ENCODE measurements at regions not wholly inside any gene's neighbourhood (a gene's known extent, or its start where the extent isn't known, plus 50 kb on each side); places are given as distances from the start of the nearest gene placed in this dataset.

GRCh38 chrX:17939724-17940123, 78.6 kb upstream of the RAI2 start:
- Mint-ChIP-seq H3K27ac (no peak overlapping the region), H3K4me1 (no peaks in the 10 kb centered on the region), H3K36me3 (ENCODE audit: low read depth) (no peaks in the 10 kb centered on the region), H3K9me3 (no peaks in the 10 kb centered on the region), H3K4me3 (no peak overlapping the region), H3K27me3 (no peaks in the 10 kb centered on the region)
- ChIA-PET POLR2A (no interaction called here), CTCF (no interaction called here)
- DNase-seq = no peak

GRCh38 chrX:17933856-17934255, 72.8 kb upstream of the RAI2 start:
- no peak overlapping the region for H3K27ac Mint-ChIP-seq
- no peaks in the 10 kb centered on the region for H3K36me3 Mint-ChIP-seq (ENCODE audit: low read depth)
- POLR2A ChIA-PET = no interaction called here
- no peaks in the 10 kb centered on the region for H3K27me3 Mint-ChIP-seq
- CTCF ChIA-PET = no interaction called here
- DNase-seq = no peak
- H3K4me1 Mint-ChIP-seq = no peaks in the 10 kb centered on the region
- H3K9me3 Mint-ChIP-seq = no peaks in the 10 kb centered on the region
- H3K4me3 Mint-ChIP-seq = no peak overlapping the region

GRCh38 chrX:17932781-17933180, 71.7 kb upstream of the RAI2 start:
- Mint-ChIP-seq H3K27me3 (no peaks in the 10 kb centered on the region), H3K9me3 (no peaks in the 10 kb centered on the region), H3K36me3 (ENCODE audit: low read depth) (no peaks in the 10 kb centered on the region), H3K4me3 (no peak overlapping the region), H3K27ac (no peak overlapping the region), H3K4me1 (no peaks in the 10 kb centered on the region)
- CTCF ChIA-PET = no interaction called here
- no peak for DNase-seq
- POLR2A ChIA-PET = no interaction called here

- ChIA-PET CTCF (no interaction called here), POLR2A (no interaction called here)
- DNase-seq = no peak
- Mint-ChIP-seq H3K27me3 (no peaks in the 10 kb centered on the region), H3K36me3 (ENCODE audit: low read depth) (no peaks in the 10 kb centered on the region), H3K9me3 (no peaks in the 10 kb centered on the region), H3K4me3 (no peak overlapping the region), H3K4me1 (no peaks in the 10 kb centered on the region), H3K27ac (no peak overlapping the region)
Measured at GRCh38 chrX:17931855-17932254, 70.8 kb upstream of the RAI2 start.

GRCh38 chrX:17930850-17931249, 69.8 kb upstream of the RAI2 start:
- no peak overlapping the region for H3K27ac Mint-ChIP-seq
- no peak overlapping the region for H3K4me3 Mint-ChIP-seq
- DNase-seq = no peak
- H3K9me3 Mint-ChIP-seq = peaks cover 7% of the 10 kb centered on the region
- ChIA-PET CTCF (no interaction called here), POLR2A (no interaction called here)
- H3K27me3 Mint-ChIP-seq = no peaks in the 10 kb centered on the region
- no peaks in the 10 kb centered on the region for H3K36me3 Mint-ChIP-seq (ENCODE audit: low read depth)
- H3K4me1 Mint-ChIP-seq = no peaks in the 10 kb centered on the region

GRCh38 chrX:17923546-17923945, 62.4 kb upstream of the RAI2 start:
- Mint-ChIP-seq H3K27me3 (no peaks in the 10 kb centered on the region), H3K4me3 (no peak overlapping the region), H3K27ac (no peak overlapping the region), H3K9me3 (peaks cover 7% of the 10 kb centered on the region), H3K36me3 (ENCODE audit: low read depth) (no peaks in the 10 kb centered on the region), H3K4me1 (peaks cover 9% of the 10 kb centered on the region)
- CTCF ChIA-PET = no interaction called here
- DNase-seq = peak; percentile 7
- POLR2A ChIA-PET = no interaction called here

- no peak for DNase-seq
- no peak overlapping the region for H3K4me3 Mint-ChIP-seq
- H3K27me3 Mint-ChIP-seq = no peaks in the 10 kb centered on the region
- ChIA-PET POLR2A (no interaction called here), CTCF (interaction anchor here (0.5 kb wide), 1 partner anchor 818 kb away, joined by 5 read pairs; no protein-coding TSS in a partner anchor)
- no peak overlapping the region for H3K27ac Mint-ChIP-seq
- peaks cover 7% of the 10 kb centered on the region for H3K9me3 Mint-ChIP-seq
- peaks cover 9% of the 10 kb centered on the region for H3K4me1 Mint-ChIP-seq
- H3K36me3 Mint-ChIP-seq (ENCODE audit: low read depth) = no peaks in the 10 kb centered on the region
Measured at GRCh38 chrX:17922303-17922702, 61.2 kb upstream of the RAI2 start.

GRCh38 chrX:17919896-17920446, 58.9 kb upstream of the RAI2 start:
- no peaks in the 10 kb centered on the region for H3K36me3 Mint-ChIP-seq (ENCODE audit: low read depth)
- no peak for DNase-seq
- H3K27me3 Mint-ChIP-seq = no peaks in the 10 kb centered on the region
- H3K4me3 Mint-ChIP-seq = no peak overlapping the region
- H3K4me1 Mint-ChIP-seq = peaks cover 9% of the 10 kb centered on the region
- H3K9me3 Mint-ChIP-seq = no peaks in the 10 kb centered on the region
- ChIA-PET CTCF (no interaction called here), POLR2A (no interaction called here)
- no peak overlapping the region for H3K27ac Mint-ChIP-seq

- CTCF ChIA-PET = no interaction called here
- H3K9me3 Mint-ChIP-seq = no peaks in the 10 kb centered on the region
- H3K4me3 Mint-ChIP-seq = no peak overlapping the region
- no peaks in the 10 kb centered on the region for H3K27me3 Mint-ChIP-seq
- no peak for DNase-seq
- no peak overlapping the region for H3K27ac Mint-ChIP-seq
- H3K36me3 Mint-ChIP-seq (ENCODE audit: low read depth) = no peaks in the 10 kb centered on the region
- peaks cover under 1% of the 10 kb centered on the region for H3K4me1 Mint-ChIP-seq
- POLR2A ChIA-PET = no interaction called here
Measured at GRCh38 chrX:17917945-17918577, 57.0 kb upstream of the RAI2 start.

- H3K4me1 Mint-ChIP-seq = peaks cover 4% of the 10 kb centered on the region
- H3K27me3 Mint-ChIP-seq = peaks cover 2% of the 10 kb centered on the region
- DNase-seq = no peak
- H3K4me3 Mint-ChIP-seq = no peak overlapping the region
- POLR2A ChIA-PET = no interaction called here
- no peaks in the 10 kb centered on the region for H3K36me3 Mint-ChIP-seq (ENCODE audit: low read depth)
- H3K9me3 Mint-ChIP-seq = no peaks in the 10 kb centered on the region
- CTCF ChIA-PET = no interaction called here
- no peak overlapping the region for H3K27ac Mint-ChIP-seq
Measured at GRCh38 chrX:17913801-17914200, 52.7 kb upstream of the RAI2 start.
